WTC11 (cell line): ENCODE measurements at regions not wholly inside any gene's neighbourhood (a gene's known extent, or its start where the extent isn't known, plus 50 kb on each side); places are given as distances from the start of the nearest gene placed in this dataset.

ENCODE experiments used
- ATAC-seq: fragments of 200-7000 bp; cut with Tn5 transposase; 2 replicates; pipeline ENCODE4 v1.10.0; 2021; ENCODE audit warnings: mild to moderate bottlenecking, moderate library complexity
- CTCF ChIA-PET: fragments of 300-600 bp; sonication (Branson Sonifier 250); formaldehyde crosslinking; loops from one replicate; lab custom pipeline; 2021; ENCODE audit warnings: antibody characterized with exemption; lab: Charles Lee
- POLR2A ChIA-PET: fragments of 350-600 bp; sonication (Branson Sonifier 250); formaldehyde crosslinking; loops from one replicate; lab custom pipeline; 2021; ENCODE audit warnings: antibody characterized with exemption; lab: Charles Lee
- DNase-seq: peaks from one replicate; pipeline ENCODE4 v3.0.0; 2021; ENCODE audit warnings: low spot score
- H3K27ac Mint-ChIP-seq: 2 replicates; pipeline ENCODE4 v1.8.0; 2021; ENCODE audit warnings: mixed read lengths
- H3K27me3 Mint-ChIP-seq: 2 replicates; pipeline ENCODE4 v1.8.0; 2021; ENCODE audit warnings: low read depth, mild to moderate bottlenecking, moderate library complexity, mixed read lengths
- H3K36me3 Mint-ChIP-seq: 2 replicates; pipeline ENCODE4 v1.8.0; 2021; ENCODE audit warnings: mixed read lengths
- H3K4me1 Mint-ChIP-seq: 2 replicates; pipeline ENCODE4 v1.8.0; 2022; ENCODE audit warnings: mixed read lengths
- H3K4me3 Mint-ChIP-seq: 2 replicates; pipeline ENCODE4 v1.8.0; 2021; ENCODE audit warnings: mild to moderate bottlenecking, moderate library complexity, mixed read lengths
- H3K9me3 Mint-ChIP-seq: 2 replicates; pipeline ENCODE4 v1.8.0; 2021; ENCODE audit warnings: mixed read lengths
- CREM ChIP-seq: sonication (generic); formaldehyde crosslinking; IDR thresholded peaks from 2 replicates; pipeline ENCODE4 v1.8.1; 2022; ENCODE audit warnings: mild to moderate bottlenecking, missing genetic modification reagents, moderate library complexity
- E2F4 ChIP-seq: sonication (generic); formaldehyde crosslinking; IDR thresholded peaks from 2 replicates; pipeline ENCODE4 v1.8.1; 2022; ENCODE audit warnings: low read depth, mild to moderate bottlenecking, moderate library complexity, missing genetic modification reagents, borderline replicate concordance
- EMX1 ChIP-seq: fragments of 250-450 bp; sonication (Bioruptor Pico); IDR thresholded peaks from 2 replicates; pipeline ENCODE4 v1.8.0; 2021; ENCODE audit warnings: mild to moderate bottlenecking
- ETV6 ChIP-seq: sonication (generic); formaldehyde crosslinking; IDR thresholded peaks from 2 replicates; pipeline ENCODE4 v1.8.1; 2022; ENCODE audit warnings: mild to moderate bottlenecking, missing genetic modification reagents
- NFATC4 ChIP-seq: fragments of 250-450 bp; sonication (Bioruptor Pico); IDR thresholded peaks from 2 replicates; pipeline ENCODE4 v1.9.0; 2021; ENCODE audit warnings: mild to moderate bottlenecking
- NR1H2 ChIP-seq: sonication (generic); formaldehyde crosslinking; IDR thresholded peaks from 2 replicates; pipeline ENCODE4 v1.9.0; 2021; ENCODE audit warnings: mild to moderate bottlenecking, moderate library complexity, missing genetic modification reagents
- NR2C2 ChIP-seq: sonication (generic); formaldehyde crosslinking; IDR thresholded peaks from 2 replicates; pipeline ENCODE4 v1.8.0; 2022; ENCODE audit warnings: mild to moderate bottlenecking, missing genetic modification reagents
- PRDM15 ChIP-seq: sonication (generic); formaldehyde crosslinking; IDR thresholded peaks from 2 replicates; pipeline ENCODE4 v1.8.0; 2022; ENCODE audit warnings: missing genetic modification reagents
- PRRX2 ChIP-seq: fragments of 250-450 bp; sonication (Bioruptor Pico); IDR thresholded peaks from 2 replicates; pipeline ENCODE4 v1.8.0; 2021; ENCODE audit warnings: mild to moderate bottlenecking
- TCF7 ChIP-seq: sonication (generic); formaldehyde crosslinking; IDR thresholded peaks from 2 replicates; pipeline ENCODE4 v1.8.0; 2022; ENCODE audit warnings: mild to moderate bottlenecking, low read depth, missing genetic modification reagents, moderate library complexity
- TP53 ChIP-seq: sonication (generic); formaldehyde crosslinking; IDR thresholded peaks from 2 replicates; pipeline ENCODE4 v1.8.1; 2023; ENCODE audit warnings: mild to moderate bottlenecking, missing genetic modification reagents
- USF2 ChIP-seq: sonication (generic); formaldehyde crosslinking; IDR thresholded peaks from 2 replicates; pipeline ENCODE4 v1.8.1; 2023; ENCODE audit warnings: mild to moderate bottlenecking, missing genetic modification reagents, moderate library complexity
- ZBTB43 ChIP-seq: sonication (generic); formaldehyde crosslinking; IDR thresholded peaks from 2 replicates; pipeline ENCODE4 v1.8.1; 2023; ENCODE audit warnings: mild to moderate bottlenecking, missing genetic modification reagents
- ZMAT4 ChIP-seq: fragments of 250-450 bp; sonication (Bioruptor Pico); IDR thresholded peaks from 2 replicates; pipeline ENCODE4 v1.9.0; 2021; ENCODE audit warnings: mild to moderate bottlenecking
- ZNF263 ChIP-seq: sonication (generic); formaldehyde crosslinking; IDR thresholded peaks from 2 replicates; pipeline ENCODE4 v1.8.1; 2022; ENCODE audit warnings: low read depth, mild to moderate bottlenecking, moderate library complexity, missing genetic modification reagents
- ZNF416 ChIP-seq: fragments of 250-450 bp; sonication (Bioruptor Pico); IDR thresholded peaks from 2 replicates; pipeline ENCODE4 v1.9.0; 2021; ENCODE audit warnings: mild to moderate bottlenecking, inconsistent platforms
- ZNF423 ChIP-seq: fragments of 250-450 bp; sonication (Bioruptor Pico); IDR thresholded peaks from 2 replicates; pipeline ENCODE4 v2.1.2; 2022; ENCODE audit warnings: mild to moderate bottlenecking, moderate library complexity
- TF ChIP-seq, protein P1 (sequence below): sonication (generic); formaldehyde crosslinking; IDR thresholded peaks from 2 replicates; pipeline ENCODE4 v1.8.0; 2023; ENCODE audit warnings: mild to moderate bottlenecking, missing genetic modification reagents
- TF ChIP-seq, protein P2 (sequence below): sonication (generic); formaldehyde crosslinking; IDR thresholded peaks from 2 replicates; pipeline ENCODE4 v1.8.1; 2023; ENCODE audit warnings: mild to moderate bottlenecking, missing genetic modification reagents
- TF ChIP-seq, protein P3 (sequence below): fragments of 250-450 bp; sonication (Bioruptor Pico); conservative IDR thresholded peaks from 2 replicates; pipeline ENCODE4 v1.9.0; 2021; ENCODE audit warnings: mild to moderate bottlenecking

- Mint-ChIP-seq H3K4me1 (no peaks in the 10 kb centered on the region), H3K9me3 (peaks cover 18% of the 10 kb centered on the region), H3K4me3 (no peak overlapping the region), H3K36me3 (no peaks in the 10 kb centered on the region), H3K27ac (no peak overlapping the region), H3K27me3 (no peaks in the 10 kb centered on the region)
- ATAC-seq (no peak), DNase-seq (no peak)
- POLR2A ChIA-PET = no interaction called here
- CTCF ChIA-PET = no interaction called here
- no peak for TF ChIP-seq PRRX2 (CRISPR knock-in tag)
- no peak for TF ChIP-seq TCF7 (CRISPR knock-in tag)
- no peak for TF ChIP-seq E2F4 (CRISPR knock-in tag)
- no peak for TF ChIP-seq PRDM15
- no peak for TF ChIP-seq NR2C2 (CRISPR knock-in tag)
- no peak for TF ChIP-seq ZNF263 (CRISPR knock-in tag)
- no peak for TF ChIP-seq ZBTB43
- no peak for TF ChIP-seq CREM
- no peak for TF ChIP-seq TP53 (CRISPR knock-in tag)
- no peak for TF ChIP-seq ZNF416 (CRISPR knock-in tag)
- TF ChIP-seq, protein P1, sequence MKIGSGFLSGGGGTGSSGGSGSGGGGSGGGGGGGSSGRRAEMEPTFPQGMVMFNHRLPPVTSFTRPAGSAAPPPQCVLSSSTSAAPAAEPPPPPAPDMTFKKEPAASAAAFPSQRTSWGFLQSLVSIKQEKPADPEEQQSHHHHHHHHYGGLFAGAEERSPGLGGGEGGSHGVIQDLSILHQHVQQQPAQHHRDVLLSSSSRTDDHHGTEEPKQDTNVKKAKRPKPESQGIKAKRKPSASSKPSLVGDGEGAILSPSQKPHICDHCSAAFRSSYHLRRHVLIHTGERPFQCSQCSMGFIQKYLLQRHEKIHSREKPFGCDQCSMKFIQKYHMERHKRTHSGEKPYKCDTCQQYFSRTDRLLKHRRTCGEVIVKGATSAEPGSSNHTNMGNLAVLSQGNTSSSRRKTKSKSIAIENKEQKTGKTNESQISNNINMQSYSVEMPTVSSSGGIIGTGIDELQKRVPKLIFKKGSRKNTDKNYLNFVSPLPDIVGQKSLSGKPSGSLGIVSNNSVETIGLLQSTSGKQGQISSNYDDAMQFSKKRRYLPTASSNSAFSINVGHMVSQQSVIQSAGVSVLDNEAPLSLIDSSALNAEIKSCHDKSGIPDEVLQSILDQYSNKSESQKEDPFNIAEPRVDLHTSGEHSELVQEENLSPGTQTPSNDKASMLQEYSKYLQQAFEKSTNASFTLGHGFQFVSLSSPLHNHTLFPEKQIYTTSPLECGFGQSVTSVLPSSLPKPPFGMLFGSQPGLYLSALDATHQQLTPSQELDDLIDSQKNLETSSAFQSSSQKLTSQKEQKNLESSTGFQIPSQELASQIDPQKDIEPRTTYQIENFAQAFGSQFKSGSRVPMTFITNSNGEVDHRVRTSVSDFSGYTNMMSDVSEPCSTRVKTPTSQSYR (CRISPR knock-in tag) = no peak
- TF ChIP-seq, protein P2, sequence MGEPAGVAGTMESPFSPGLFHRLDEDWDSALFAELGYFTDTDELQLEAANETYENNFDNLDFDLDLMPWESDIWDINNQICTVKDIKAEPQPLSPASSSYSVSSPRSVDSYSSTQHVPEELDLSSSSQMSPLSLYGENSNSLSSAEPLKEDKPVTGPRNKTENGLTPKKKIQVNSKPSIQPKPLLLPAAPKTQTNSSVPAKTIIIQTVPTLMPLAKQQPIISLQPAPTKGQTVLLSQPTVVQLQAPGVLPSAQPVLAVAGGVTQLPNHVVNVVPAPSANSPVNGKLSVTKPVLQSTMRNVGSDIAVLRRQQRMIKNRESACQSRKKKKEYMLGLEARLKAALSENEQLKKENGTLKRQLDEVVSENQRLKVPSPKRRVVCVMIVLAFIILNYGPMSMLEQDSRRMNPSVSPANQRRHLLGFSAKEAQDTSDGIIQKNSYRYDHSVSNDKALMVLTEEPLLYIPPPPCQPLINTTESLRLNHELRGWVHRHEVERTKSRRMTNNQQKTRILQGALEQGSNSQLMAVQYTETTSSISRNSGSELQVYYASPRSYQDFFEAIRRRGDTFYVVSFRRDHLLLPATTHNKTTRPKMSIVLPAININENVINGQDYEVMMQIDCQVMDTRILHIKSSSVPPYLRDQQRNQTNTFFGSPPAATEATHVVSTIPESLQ (CRISPR knock-in tag) = no peak
- TF ChIP-seq USF2 (CRISPR knock-in tag) = no peak
- TF ChIP-seq EMX1 (CRISPR knock-in tag) = no peak
- TF ChIP-seq ZMAT4 (CRISPR knock-in tag) = no peak
- TF ChIP-seq NFATC4 (CRISPR knock-in tag) = no peak
- no peak for TF ChIP-seq ZNF423 (CRISPR knock-in tag)
- TF ChIP-seq ETV6 = no peak
- no peak for TF ChIP-seq NR1H2 (CRISPR knock-in tag)
- TF ChIP-seq, protein P3, sequence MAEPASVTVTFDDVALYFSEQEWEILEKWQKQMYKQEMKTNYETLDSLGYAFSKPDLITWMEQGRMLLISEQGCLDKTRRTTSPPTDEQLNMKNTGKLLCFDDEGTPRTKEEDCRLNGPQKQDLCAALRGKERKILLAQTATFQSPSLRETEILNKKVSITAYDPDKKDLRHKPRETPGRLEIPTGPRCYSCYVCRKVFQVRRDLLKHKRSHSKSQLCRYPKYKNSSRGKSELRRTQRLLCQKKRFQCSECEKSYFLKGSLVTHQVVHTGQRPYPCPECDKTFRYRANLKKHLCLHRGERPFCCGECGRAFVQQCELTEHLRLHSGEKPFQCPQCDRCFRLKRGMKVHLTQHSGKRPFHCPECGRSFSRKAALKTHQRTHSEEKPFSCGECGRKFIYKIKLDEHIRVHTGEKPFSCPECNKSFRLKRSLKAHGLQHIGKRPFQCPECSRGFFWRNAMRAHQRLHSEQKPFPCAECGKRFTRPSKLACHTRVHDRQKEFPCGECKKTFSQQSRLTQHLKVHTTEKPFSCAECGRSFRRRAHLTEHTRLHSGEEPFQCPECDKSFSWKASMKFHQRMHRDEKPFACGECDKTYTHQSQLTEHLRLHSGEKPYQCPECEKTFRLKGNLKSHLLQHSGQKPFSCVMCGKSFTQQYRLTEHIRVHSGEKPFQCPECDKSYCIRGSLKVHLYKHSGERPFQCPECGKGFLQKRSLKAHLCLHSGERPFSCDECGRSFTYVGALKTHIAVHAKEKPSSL (CRISPR knock-in tag) = no peak
These were observed 579.1 kb downstream of the TMTC2 start for GRCh38 chr12:83265808-83266207.
